Fibroblast of skin of abdomen (primary cell): ENCODE measurements at regions not wholly inside any gene's neighbourhood (a gene's known extent, or its start where the extent isn't known, plus 50 kb on each side); places are given as distances from the start of the nearest gene placed in this dataset.

Experiments
- DNase-seq: peaks from one replicate; pipeline ENCODE4 v3.0.0-alpha.2; 2013

DNA sequence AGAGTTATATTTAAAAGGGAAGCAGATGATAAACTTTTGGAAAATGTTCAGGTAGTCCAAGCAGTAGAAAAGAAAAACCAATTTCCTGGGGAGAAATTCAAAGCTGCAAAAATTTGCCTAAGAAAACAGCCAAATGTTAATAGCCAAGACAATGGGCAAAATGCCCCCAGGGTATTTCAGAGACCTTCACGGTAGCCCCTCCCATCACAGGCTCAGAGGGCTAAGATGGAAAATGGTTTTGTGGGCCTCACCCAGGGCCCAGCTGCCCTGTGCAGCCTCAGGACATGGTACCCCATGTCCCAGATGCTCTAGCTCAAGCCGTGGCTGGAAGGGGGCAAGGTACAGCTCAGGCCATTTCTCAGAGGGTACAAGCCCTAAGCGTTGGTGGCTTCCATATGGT lies 391.0 kb downstream of the ZIC4 start:
- DNase-seq: no peak

GRCh38 chr3:147008886-147009285 lies 397.5 kb downstream of the ZIC4 start:
- DNase-seq: peak; percentile 29

DNA sequence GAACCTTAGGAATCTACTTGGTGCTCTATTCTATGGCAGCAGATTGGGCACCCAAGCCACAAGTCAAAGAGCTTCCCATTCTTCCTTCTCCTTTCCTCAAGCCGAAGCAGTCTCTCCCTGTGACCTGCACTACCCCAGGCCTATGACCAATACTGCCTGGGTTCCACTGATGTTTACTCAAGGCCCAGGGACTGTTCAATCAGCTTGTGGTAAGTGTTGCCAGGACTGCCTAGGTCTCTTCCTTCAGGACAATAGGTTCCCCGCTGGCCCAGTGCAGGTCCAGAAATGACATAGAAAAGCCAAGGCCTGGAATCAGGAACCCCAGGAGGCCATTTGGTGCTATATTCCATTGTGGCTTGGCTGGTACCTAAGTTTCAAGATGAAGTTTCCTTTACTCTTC lies 397.9 kb downstream of the ZIC4 start:
- DNase-seq: no peak

- DNase-seq: no peak
These were observed 398.6 kb downstream of the ZIC4 start for GRCh38 chr3:147007736-147008245.

DNA sequence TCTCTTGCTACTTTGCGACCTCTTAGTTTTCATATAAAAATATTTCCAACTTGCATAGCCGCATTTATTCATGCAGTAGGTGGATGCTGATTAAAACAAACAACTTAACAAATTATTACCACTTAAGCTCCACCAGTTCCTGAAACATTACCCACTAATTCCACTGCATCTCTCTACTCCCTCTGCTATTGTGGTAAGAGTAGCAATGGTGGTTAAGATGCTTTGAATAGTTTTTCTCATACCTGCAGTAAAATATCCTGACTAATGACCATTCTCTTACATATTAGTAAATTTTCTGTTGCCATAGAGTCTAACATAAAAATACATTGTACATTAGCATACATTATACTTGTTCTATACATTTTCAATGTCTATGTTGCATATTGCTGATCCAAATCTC lies 397.6 kb upstream of the PLSCR5 start:
- peak; percentile 63 for DNase-seq

DNA sequence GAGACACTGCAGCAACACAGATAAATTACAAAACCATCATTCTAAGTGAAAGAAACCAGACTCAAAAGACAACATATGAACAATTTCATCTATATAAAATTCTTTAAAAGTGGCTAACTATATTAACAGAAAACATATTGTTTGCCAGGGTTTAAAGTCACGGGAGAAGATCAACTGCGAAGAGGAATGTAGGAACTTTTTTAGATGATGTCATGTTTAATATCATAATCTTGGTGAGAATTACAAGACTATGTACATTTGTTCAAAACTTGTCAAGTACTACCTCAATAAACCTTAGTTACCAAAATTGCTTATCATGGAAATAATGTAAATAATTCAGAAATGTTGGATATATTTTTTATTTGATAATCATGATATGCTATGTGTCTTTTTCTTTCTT lies 395.1 kb upstream of the PLSCR5 start:
- no peak for DNase-seq

DNA sequence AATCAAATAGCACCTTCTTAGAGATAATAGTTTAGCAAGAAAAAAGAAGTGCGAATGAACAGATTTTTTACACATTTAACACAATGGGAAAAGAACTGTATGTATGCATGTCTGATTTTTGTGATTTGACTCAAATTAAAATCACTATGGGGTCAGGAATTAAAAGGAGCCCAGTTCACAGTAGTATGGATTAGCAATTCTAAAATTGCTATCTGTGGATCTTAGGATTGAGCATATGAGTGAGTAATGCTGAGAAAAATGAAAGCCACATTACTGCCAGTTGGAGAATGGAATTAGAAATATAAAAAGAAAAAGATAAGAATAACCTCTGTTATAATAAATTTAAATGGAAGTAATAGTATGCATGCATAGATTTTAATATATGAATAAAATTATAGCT lies 386.8 kb upstream of the PLSCR5 start:
- no peak for DNase-seq

DNA sequence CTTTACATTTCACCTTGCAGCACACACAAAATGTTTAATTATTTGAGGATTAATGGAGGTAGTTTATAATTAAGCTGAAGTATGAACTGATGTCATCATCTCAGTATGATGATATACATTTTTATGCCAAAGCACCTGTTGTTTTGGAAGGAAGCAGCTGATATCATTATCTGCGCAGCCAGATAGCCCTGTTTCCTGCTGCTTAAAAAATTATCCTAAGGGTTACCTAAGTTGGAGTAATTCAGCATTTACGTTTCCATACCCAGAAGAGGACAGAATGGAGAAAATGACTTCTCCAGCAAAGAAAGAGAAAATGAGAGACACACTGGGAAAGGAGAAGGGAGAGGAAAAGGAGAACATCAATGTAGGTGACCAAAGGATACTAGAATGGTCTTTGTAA lies 370.3 kb upstream of the PLSCR5 start:
- no peak for DNase-seq

DNA sequence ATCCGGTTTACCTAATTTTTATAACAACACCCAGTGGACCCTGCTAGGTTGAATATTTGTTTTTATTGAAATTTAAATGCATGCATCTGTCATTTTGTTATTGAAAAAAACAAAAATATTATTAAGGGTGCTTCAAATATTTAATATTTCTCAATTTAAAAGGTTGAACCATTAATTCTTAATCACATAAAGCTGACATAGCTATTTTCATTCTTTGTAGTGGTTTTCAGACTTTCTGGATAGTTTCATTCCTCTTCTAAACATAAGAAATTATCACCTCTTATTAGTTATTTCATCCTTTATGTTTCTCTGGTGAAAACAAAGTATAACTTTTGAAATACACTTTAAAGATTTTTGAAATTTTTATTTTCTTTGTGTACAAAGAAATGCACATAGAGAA lies 369.9 kb upstream of the PLSCR5 start:
- no peak for DNase-seq

GRCh38 chr3:146974001-146974400 lies 368.9 kb upstream of the PLSCR5 start:
- no peak for DNase-seq

DNA sequence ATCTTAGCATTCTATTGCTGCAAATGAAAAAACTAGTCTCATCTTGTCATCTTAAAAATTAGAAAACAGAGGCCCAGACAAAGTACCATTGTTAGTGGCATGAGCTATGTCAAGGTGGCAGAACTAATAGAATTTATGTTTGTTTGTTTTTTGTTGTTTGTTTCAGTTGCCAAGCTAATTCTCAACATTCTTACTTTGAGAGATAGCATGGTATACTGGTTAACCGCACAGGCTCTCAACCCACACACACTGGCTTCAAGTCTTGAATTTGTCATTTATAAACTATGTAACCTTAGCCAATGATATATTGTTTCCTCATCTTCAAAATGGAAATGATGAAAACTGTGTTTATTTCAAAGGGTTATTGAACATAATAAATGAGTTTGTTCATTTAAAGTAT lies 367.6 kb upstream of the PLSCR5 start:
- peak; percentile 69 for DNase-seq

GRCh38 chr3:146970236-146970635 lies 365.1 kb upstream of the PLSCR5 start:
- DNase-seq: peak; percentile 61

- peak; percentile 47 for DNase-seq
These were observed 364.2 kb upstream of the PLSCR5 start for GRCh38 chr3:146969356-146969755.

- DNase-seq: peak; percentile 97
These were observed 363.1 kb upstream of the PLSCR5 start for GRCh38 chr3:146968204-146968651.

- no peak for DNase-seq
These were observed 362.6 kb upstream of the PLSCR5 start for GRCh38 chr3:146967783-146968182.

DNA sequence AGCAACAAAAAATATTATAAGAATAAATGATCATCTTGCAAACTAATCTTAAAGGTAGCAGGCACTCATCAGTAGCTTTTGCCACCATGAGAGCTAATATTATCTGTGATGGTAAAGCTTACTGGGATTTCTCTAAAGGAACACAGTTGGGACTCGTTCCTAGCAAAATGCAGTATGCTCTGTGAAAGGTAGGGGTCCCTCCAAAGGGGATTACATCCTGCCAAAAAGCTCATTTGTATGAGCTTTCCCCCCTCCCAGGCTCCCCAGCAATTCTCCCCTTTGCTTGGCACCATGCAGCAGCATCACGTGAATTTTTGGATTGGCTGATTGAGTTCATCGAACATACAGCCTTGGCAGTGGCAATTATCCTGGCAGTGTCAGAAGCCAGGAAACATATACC lies 361.0 kb upstream of the PLSCR5 start:
- no peak for DNase-seq

DNA sequence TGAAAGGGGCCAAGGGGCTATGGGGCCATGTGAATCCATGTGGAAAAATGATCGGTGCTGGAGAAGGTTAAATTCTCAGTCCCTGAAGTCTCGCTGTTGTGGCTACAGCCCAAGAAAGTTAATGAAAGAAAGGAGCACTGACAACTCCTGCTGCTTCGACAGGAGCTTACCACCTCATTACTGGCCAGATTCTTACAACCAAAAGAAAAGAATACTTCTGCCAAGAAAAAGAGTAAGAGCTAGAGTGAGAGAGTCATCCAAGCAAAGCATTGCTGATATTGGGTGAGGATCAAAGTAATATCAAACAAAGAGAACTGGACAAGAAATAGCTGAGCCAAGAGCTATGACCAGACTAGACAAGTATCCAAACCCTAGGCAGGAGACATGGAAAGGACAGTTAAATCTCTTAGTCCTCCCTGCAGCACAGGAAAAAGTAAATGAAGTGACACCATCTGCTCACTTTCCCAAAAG lies 348.4 kb upstream of the PLSCR5 start:
- peak; percentile 44 for DNase-seq

- DNase-seq: no peak
These were observed 343.8 kb upstream of the PLSCR5 start for GRCh38 chr3:146948985-146949384.

DNA sequence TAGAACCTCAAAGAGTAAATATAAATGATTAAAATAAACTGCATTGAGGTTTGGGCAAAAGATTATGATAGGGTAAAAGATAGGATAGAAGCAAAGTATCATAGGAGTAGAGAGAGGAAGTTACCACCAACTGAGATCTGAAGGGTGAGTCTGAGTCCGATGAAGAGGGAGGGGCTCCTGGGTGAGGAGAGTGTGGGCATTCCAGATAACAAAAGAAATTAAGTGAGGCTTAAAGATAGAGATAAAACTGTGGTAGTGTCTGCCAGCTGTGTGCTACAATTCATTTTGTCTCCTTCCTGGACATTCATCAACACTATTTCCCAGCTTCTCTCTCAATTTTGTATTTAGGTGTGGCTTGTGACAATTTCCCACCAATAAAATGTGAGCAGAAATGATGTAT lies 343.0 kb upstream of the PLSCR5 start:
- DNase-seq: no peak

DNA sequence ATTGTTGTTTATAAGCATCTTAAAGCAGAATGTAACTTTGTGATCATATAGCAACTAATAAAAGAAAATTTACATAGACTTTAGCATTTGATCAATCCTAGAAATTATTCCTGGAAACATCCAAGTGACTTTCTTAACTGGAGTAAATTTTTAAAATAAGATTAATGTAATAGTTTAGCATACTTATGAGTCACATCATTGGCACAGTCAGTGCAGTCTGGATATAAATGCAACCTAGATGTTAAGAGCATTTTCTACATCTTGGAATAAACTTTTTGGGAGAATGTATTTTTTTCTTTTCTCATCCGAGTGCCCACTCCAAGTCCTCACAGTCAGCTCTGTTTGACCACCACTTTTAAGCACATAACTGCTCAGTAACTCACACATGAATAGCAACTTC lies 324.6 kb upstream of the PLSCR5 start:
- peak; percentile 23 for DNase-seq

DNA sequence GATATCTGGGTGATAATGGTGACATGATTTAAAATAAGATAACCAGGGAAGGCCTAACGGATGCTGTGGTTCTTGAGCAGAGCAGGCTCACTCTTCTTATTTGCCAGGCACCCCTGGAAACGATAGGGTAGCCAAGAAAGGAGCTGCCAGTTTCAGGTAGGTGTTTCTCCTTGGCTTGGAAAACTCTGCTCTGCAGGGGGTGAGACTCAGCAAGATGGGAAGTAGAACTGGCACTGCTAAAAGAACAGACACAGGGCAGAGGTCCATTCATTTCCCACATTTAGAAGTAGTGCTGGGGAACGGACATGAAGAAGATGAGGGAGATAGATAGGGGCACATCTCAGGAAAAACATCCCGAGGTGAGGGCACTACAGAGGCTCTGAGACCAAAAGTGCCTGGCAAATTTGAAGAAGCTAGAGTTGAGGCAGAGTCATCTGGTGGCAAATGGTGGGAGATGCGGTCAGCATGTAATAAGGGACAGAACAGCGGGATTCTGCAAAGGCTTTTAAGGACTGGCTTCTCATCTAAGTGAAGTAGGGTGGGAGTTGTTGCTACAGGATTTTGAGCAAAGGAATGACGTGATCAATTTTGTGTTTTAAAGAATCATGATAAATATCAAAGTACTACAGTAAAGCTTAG lies 323.4 kb upstream of the PLSCR5 start:
- no peak for DNase-seq

GRCh38 chr3:146921693-146922092 lies 316.5 kb upstream of the PLSCR5 start:
- DNase-seq: no peak

GRCh38 chr3:146914409-146914808 lies 309.3 kb upstream of the PLSCR5 start:
- DNase-seq: peak; percentile 71

GRCh38 chr3:146912241-146913015 lies 307.3 kb upstream of the PLSCR5 start:
- DNase-seq: peak; percentile 23
